ENCODE measurements at regions not wholly inside any gene's neighbourhood (a gene's known extent, or its start where the extent isn't known, plus 50 kb on each side); places are given as distances from the start of the nearest gene placed in this dataset.
A peak's percentile ranks its signal among the peaks of the same experiment; 100 is the strongest.

DNA sequence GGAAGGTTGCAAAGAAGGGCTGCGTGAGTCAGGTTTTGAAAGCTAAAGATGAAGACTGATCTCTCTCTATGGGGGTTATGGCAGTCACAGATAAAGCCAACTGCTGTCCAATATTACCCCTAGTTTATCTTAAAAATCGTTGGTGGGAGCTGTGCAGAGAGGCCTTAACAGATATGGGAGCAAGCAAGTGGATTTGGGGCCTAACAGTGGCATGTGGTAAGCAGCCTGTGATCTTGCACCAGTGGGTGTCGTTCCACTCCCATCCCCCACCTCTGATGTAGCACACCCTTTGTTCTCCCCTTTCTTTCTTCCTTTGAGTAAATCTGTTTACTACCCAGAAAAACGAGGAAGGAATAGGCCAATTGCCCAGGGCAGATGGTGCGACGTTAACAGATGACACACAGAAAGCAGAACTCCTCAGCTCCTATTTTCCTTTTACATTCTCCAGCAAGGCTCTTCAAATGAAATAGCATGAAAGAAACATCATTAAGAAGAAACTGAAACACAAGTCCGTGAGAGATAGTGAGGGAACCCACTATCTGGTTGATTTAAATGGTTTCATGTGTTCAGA is 274.1 kb upstream of the CITED2 start:
- DNase-seq (ENCODE audit: low spot score): peak; percentile 21

DNA sequence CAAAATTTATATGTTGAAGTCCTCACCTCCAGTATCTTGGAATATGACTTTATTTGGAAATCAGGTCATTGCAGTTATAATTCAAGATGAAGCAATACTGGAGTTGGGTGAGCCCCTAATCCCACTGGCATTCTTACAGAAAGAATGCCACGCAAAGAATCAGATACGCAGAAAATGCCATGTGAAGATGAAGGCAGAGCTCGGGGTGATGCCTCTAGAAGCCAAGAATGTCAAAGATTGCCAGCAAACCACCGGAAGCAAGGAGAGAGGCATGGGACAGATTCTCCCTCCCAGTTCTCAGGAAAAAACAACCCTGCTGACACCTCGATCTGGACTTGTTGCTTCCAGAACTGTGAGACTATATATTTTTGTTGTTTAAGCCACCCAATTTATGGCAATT is 273.4 kb upstream of the CITED2 start:
- DNase-seq (ENCODE audit: low spot score): no peak

- DNase-seq (ENCODE audit: low spot score): peak; percentile 51
Measured at GRCh38 chr6:139647016-139647415, 272.6 kb upstream of the CITED2 start.

DNA sequence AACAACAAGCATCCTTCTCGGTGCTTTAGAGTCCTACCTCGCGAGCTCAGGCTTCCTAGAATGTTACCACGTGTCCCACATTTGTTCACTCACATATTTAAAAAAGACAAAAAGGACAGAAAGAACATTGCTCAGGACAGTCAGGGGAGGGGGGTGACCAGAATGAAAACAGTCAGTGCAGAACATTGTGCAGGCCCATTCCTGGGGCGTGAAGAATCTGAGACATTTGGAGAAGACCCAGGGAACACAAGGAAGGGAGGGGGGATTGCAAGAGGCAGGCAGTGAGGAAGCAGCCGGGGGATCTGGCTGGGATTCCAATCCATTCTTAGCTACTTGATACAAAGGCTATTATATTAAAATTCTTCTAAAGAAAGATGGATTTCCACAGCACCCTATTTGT is 270.4 kb upstream of the CITED2 start:
- peak; percentile 89 for DNase-seq (ENCODE audit: low spot score)

DNA sequence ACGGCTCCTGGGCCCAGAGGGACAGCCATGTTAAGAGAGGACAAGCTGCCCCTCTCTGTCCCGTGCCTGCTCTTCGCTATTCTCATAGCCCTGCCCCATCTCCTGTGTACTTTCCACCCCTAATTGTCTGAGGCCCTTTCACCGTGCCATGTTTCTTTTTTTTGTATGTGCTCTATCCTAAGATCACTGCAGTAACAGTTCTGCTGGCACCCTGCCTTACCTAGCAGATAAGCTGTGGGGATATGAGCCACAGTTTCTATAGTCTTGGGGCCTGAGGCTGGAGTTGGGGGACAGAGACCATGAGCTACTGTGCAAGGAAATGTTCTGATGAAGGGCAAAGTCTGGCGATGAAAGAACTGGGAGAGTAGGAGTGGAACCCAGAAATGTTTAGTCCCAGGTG is 269.5 kb upstream of the CITED2 start:
- peak; percentile 51 for DNase-seq (ENCODE audit: low spot score)

DNA sequence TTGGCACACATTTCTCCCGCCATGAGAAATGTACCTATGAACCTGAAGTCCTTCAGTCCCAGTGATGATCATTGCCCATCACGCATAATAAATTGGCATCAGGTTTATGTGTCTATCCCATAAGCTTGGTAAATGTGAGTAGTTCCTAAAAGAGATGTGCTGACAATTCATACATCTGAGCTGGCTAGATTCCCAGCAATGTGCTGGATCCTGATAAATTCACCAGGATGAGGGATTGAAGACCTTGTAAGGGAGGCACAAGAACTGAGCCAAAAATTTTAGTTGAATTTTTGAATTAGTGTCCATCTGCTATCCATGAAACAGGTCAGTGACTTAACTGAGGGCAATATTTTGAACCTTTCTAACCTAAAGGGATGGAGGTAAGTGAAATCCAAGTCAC is 267.9 kb upstream of the CITED2 start:
- DNase-seq (ENCODE audit: low spot score): peak; percentile 60

GRCh38 chr6:139641376-139641775 is 266.9 kb upstream of the CITED2 start:
- no peak for DNase-seq (ENCODE audit: low spot score)

DNA sequence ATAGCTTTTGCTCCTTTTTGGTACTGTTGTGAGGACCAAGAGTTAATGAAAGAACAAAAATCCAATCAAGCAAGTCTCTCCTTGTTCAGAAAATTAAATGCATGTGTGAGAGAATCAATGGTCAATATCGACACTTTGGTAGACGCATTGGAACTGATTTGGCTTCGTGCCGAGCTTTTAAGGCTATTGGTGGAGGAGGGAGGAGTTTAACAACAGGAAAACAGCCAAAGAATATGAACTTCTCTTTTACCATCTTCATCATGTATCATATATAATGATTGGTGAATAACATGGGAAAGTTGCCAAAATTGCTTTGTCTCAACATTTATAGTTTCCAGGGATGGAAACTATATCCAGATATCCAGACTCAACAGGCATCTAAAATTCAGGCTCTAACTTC is 266.5 kb upstream of the CITED2 start:
- DNase-seq (ENCODE audit: low spot score): no peak

- DNase-seq (ENCODE audit: low spot score): no peak
Measured at GRCh38 chr6:139640448-139640847, 266.0 kb upstream of the CITED2 start.

DNA sequence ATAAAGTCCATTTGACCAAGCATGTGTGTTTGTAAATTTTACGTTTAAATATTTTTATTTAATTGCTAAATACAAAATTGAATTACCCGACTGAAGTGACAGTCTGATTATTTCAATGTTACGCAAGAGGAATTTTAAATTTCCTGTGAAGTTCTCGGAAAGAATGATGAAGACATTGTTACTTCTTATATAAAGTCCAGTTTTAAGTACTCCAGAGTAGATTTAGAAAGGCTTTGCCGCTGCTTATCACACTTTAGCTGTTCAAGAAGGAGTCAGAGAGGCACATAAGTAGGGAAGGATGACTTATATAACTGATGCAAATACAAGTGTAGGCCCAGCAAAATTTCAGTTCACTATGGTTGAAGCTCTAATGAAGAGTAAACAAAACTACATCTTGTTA is 265.1 kb upstream of the CITED2 start:
- peak; percentile 59 for DNase-seq (ENCODE audit: low spot score)

GRCh38 chr6:139638179-139638941 is 263.9 kb upstream of the CITED2 start:
- no peak for DNase-seq (ENCODE audit: low spot score)

DNA sequence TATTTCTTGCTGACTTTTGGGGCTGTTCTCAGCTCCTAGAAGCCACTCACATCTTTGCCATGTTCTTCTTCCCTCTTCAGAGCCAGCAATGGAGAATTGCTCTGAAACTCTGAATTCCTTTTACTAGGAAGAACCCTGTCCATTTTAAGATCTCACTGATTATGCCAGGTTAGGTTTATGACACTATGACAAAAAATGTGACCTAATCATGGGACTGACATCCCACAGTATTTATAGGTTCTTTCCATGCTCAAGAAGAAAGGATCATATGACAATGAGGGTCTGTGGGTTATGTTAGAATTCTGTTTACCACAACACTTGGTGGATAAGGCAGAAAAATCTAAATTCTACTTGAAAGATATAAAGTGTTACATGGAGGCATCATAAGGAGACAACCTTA is 263.3 kb upstream of the CITED2 start:
- DNase-seq (ENCODE audit: low spot score): no peak

DNA sequence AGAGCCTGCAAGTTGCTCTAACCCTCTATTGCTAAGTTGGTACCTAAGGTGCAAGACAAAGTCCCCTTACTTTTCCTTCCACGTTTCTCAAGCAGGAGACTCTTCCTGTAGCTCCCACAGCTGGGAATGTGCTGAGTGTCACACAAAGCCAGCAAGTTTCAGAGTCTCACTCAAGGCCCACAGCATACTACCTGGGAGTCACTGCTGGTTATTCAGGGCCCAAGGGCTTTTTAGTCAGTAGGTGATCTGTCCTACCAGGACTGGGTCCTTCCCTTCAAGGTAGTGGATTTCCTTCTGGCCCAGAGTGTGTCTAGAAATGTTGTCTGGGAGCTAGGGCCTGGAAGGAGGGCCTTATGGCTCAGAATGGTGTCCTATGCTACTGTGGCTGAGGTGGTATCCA is 261.9 kb upstream of the CITED2 start:
- no peak for DNase-seq (ENCODE audit: low spot score)

GRCh38 chr6:139635401-139636130 is 261.1 kb upstream of the CITED2 start:
- DNase-seq (ENCODE audit: low spot score): no peak

DNA sequence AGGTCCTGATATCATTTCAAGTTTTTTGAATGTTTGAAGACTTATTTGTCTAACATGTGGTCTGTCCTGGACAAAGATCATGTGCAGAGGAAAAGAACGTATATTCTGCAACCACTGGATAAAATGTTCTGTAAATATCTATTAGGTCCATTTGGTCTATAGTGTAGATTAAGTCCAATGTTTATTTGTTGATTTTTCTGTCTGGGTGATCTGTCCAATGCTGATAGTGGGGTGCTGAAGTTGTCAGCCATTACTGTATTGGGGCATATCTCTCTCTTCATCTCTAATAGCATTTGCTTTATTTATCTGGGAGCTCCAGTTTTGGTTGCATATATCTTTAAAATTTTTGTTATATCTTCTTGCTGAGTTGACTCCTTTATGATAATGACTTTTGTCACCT is 258.4 kb upstream of the CITED2 start:
- DNase-seq (ENCODE audit: low spot score): no peak

DNA sequence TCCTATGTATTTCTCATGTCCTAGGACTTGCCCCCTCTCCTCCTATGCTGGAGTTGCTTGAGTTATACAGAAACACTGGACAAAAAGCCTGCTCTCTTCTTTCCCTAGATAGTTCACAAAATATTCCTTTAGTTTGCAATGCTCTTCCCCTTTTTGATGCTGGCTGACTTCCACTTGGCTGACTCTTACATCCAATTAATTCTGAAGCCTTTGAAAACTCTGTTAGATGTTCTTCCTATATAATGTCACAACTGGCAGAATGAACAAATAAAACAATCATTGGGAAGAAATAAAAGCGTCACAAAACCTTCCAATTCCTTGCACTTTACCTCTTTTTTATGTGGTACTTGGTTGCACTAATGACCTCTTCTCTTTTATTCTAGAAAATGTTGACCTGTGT is 253.8 kb upstream of the CITED2 start:
- no peak for DNase-seq (ENCODE audit: low spot score)

DNA sequence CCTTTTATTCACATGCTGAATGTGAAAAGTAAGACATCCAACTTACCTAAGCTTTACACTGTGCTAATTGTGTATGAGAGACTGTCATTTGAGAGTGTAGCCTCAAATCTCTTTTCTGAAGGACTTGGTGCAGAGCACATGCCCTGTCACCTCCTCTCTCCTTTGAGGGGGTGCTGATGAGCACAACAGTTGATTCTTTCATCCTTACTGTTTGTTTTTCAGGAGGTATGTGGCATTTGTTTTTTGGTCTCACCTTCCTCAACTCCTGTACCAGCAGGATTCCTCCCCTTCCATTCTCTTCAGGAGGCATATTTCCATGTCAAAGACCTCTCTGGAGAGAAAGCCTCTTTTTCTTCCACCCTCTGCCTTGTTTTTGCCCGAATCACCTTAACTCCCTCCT is 252.6 kb upstream of the CITED2 start:
- DNase-seq (ENCODE audit: low spot score): no peak

DNA sequence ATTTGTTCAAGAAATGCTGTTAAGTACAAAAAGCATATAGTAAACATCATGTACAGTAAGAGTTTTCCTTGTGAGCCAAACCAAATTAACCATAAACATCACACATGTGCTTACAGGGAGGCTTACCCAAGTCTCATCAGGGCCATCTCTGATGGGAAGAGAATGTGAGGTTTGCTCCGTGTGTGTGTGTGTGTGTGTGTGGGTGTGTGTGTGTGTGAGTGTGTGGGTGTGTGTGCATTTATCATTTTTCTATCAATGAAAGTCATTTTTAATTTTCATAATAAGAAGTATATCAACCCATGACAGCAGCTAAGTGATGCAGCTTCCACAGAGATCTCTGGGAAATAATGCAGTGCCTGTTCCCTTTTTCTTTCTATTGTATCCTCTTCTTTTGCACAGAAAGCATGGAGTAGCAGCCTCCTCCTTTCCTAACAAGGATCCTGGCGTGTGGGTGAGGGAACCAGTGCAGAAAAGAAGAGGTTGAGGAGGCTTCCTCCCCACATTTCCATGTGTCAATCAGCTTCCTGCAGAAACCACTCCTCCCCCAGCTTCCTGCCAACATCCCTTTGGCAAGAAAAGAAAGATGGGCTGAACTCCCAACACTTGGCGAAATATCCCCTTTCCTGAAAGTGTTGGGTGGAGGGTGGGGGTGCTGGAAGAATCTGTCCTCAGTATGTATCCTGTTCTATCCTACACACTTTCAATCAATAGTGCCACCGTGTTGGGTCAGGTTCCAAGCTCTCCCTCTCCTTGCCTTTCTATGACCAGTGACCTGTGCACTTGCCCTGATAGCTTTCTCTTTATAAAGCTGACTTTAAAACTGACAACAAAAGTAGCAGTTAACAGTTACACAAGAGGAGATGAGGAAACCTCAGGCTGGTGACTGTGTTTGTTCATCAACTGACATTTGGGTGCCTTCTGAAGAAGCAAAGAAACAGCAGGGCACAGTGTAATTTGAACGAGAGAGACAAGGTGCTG is 251.8 kb upstream of the CITED2 start:
- no peak for DNase-seq (ENCODE audit: low spot score)

- no peak for DNase-seq (ENCODE audit: low spot score)
Measured at GRCh38 chr6:139625081-139625939, 250.9 kb upstream of the CITED2 start.

GRCh38 chr6:139623372-139623771 is 248.9 kb upstream of the CITED2 start:
- DNase-seq (ENCODE audit: low spot score): no peak

DNA sequence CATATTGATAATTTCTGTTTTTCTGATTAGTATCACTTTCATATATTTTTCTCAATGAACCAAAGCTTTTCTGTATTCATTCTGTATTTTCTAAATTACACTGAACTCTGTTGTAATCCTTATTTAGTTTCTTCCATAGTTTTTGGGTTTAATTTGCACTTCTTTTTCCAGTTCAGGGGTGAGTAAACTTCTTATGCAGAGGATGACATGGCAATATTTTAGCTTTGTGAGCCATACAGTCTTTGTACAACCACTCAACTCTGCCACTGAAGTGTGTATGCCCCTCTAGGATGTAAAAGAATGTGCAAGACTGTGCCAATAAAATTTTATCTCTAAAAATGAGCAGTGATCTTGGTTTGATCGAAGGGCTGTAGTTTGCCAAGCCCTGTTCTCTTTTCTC is 239.0 kb upstream of the CITED2 start:
- DNase-seq (ENCODE audit: low spot score): no peak

Data from umbilical cord (tissue), 1 donor.